ENCODE measurements at regions not wholly inside any gene's neighbourhood (a gene's known extent, or its start where the extent isn't known, plus 50 kb on each side); places are given as distances from the start of the nearest gene placed in this dataset.

GRCh38 chr14:51430079-51430478, 190.0 kb downstream of the TMX1 start:
- H3K36me3 Mint-ChIP-seq (ENCODE audit: low read depth) = no peaks in the 10 kb centered on the region
- ChIA-PET POLR2A (no interaction called here), CTCF (interaction anchor here (1.2 kb wide), 1 partner anchor 16 kb away, joined by 3 read pairs; no protein-coding TSS in a partner anchor)
- no peak overlapping the region for H3K27ac Mint-ChIP-seq
- DNase-seq = no peak
- H3K9me3 Mint-ChIP-seq = no peaks in the 10 kb centered on the region
- H3K4me1 Mint-ChIP-seq = no peaks in the 10 kb centered on the region
- H3K4me3 Mint-ChIP-seq = no peak overlapping the region
- peaks cover 18% of the 10 kb centered on the region for H3K27me3 Mint-ChIP-seq

GRCh38 chr14:51430633-51431032, 190.6 kb downstream of the TMX1 start:
- no peaks in the 10 kb centered on the region for H3K4me1 Mint-ChIP-seq
- POLR2A ChIA-PET = no interaction called here
- no peaks in the 10 kb centered on the region for H3K36me3 Mint-ChIP-seq (ENCODE audit: low read depth)
- H3K9me3 Mint-ChIP-seq = no peaks in the 10 kb centered on the region
- peaks cover 18% of the 10 kb centered on the region for H3K27me3 Mint-ChIP-seq
- no peak overlapping the region for H3K27ac Mint-ChIP-seq
- DNase-seq = no peak
- CTCF ChIA-PET = no interaction called here
- no peak overlapping the region for H3K4me3 Mint-ChIP-seq

DNA sequence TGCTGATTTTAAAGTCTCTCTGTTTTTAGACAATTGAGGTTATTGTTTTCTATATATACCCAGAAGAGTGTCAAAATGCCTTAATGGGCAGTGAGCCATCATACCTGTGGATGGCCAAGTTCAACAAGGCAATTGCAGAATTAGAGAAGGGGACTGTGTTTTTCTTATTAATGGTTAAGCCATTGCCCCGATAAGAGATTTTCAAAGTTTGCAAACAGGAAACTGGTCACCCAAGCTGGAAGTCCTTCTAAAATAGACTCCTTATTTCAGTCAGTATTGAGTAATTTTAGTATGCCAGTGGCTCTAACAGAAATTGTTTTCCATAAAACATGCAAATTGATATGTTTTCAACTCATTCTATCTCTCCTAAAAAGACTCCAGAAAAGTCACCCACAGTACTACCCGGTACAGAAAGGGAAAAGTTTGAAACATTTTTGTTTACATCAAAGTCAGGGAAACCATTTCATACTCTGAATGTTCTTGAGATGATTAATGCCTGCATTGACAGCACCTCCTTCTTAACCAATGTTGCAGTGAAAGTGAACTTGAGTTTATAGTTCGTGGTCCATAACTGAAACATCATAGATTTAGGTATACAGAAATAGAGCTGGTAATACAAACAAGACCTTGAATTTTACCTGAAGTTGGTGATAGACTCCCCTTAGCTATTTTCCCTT, 191.1 kb downstream of the TMX1 start:
- ChIA-PET POLR2A (no interaction called here), CTCF (no interaction called here)
- no peak overlapping the region for H3K4me3 Mint-ChIP-seq
- no peaks in the 10 kb centered on the region for H3K36me3 Mint-ChIP-seq (ENCODE audit: low read depth)
- DNase-seq = no peak
- H3K9me3 Mint-ChIP-seq = no peaks in the 10 kb centered on the region
- no peak overlapping the region for H3K27ac Mint-ChIP-seq
- peaks cover 21% of the 10 kb centered on the region for H3K27me3 Mint-ChIP-seq
- no peaks in the 10 kb centered on the region for H3K4me1 Mint-ChIP-seq

- Mint-ChIP-seq H3K27ac (no peak overlapping the region), H3K9me3 (no peaks in the 10 kb centered on the region), H3K36me3 (ENCODE audit: low read depth) (no peaks in the 10 kb centered on the region), H3K27me3 (peaks cover 21% of the 10 kb centered on the region), H3K4me3 (no peak overlapping the region), H3K4me1 (no peaks in the 10 kb centered on the region)
- no peak for DNase-seq
- CTCF ChIA-PET = no interaction called here
- POLR2A ChIA-PET = no interaction called here
Observed at GRCh38 chr14:51431741-51432140, 191.7 kb downstream of the TMX1 start.

GRCh38 chr14:51432302-51432948, 192.4 kb downstream of the TMX1 start:
- DNase-seq = no peak
- ChIA-PET CTCF (no interaction called here), POLR2A (no interaction called here)
- H3K27ac Mint-ChIP-seq = no peak overlapping the region
- no peaks in the 10 kb centered on the region for H3K4me1 Mint-ChIP-seq
- no peaks in the 10 kb centered on the region for H3K9me3 Mint-ChIP-seq
- H3K4me3 Mint-ChIP-seq = no peak overlapping the region
- H3K36me3 Mint-ChIP-seq (ENCODE audit: low read depth) = no peaks in the 10 kb centered on the region
- H3K27me3 Mint-ChIP-seq = peaks cover 19% of the 10 kb centered on the region

- peaks cover 11% of the 10 kb centered on the region for H3K27me3 Mint-ChIP-seq
- no peak overlapping the region for H3K4me3 Mint-ChIP-seq
- ChIA-PET CTCF (no interaction called here), POLR2A (no interaction called here)
- H3K27ac Mint-ChIP-seq = no peak overlapping the region
- H3K9me3 Mint-ChIP-seq = no peaks in the 10 kb centered on the region
- no peaks in the 10 kb centered on the region for H3K36me3 Mint-ChIP-seq (ENCODE audit: low read depth)
- no peaks in the 10 kb centered on the region for H3K4me1 Mint-ChIP-seq
- no peak for DNase-seq
Observed at GRCh38 chr14:51436630-51437029, 196.6 kb downstream of the TMX1 start.

- CTCF ChIA-PET = no interaction called here
- DNase-seq = no peak
Observed at GRCh38 chr14:51439896-51440295, 199.8 kb downstream of the TMX1 start.

GRCh38 chr14:51441001-51441400, 201.0 kb downstream of the TMX1 start:
- Mint-ChIP-seq H3K27ac (no peak overlapping the region), H3K4me3 (no peak overlapping the region), H3K27me3 (peaks cover 5% of the 10 kb centered on the region), H3K4me1 (no peaks in the 10 kb centered on the region), H3K36me3 (ENCODE audit: low read depth) (no peaks in the 10 kb centered on the region), H3K9me3 (no peaks in the 10 kb centered on the region)
- no peak for DNase-seq
- CTCF ChIA-PET = no interaction called here
- POLR2A ChIA-PET = no interaction called here

More at GRCh38 chr14:51439896-51440295, 199.8 kb downstream of the TMX1 start:
- H3K27me3 Mint-ChIP-seq = peaks cover 7% of the 10 kb centered on the region
- POLR2A ChIA-PET = no interaction called here
- no peaks in the 10 kb centered on the region for H3K4me1 Mint-ChIP-seq
- no peaks in the 10 kb centered on the region for H3K9me3 Mint-ChIP-seq
- no peak overlapping the region for H3K4me3 Mint-ChIP-seq
- no peaks in the 10 kb centered on the region for H3K36me3 Mint-ChIP-seq (ENCODE audit: low read depth)
- no peak overlapping the region for H3K27ac Mint-ChIP-seq

DNA sequence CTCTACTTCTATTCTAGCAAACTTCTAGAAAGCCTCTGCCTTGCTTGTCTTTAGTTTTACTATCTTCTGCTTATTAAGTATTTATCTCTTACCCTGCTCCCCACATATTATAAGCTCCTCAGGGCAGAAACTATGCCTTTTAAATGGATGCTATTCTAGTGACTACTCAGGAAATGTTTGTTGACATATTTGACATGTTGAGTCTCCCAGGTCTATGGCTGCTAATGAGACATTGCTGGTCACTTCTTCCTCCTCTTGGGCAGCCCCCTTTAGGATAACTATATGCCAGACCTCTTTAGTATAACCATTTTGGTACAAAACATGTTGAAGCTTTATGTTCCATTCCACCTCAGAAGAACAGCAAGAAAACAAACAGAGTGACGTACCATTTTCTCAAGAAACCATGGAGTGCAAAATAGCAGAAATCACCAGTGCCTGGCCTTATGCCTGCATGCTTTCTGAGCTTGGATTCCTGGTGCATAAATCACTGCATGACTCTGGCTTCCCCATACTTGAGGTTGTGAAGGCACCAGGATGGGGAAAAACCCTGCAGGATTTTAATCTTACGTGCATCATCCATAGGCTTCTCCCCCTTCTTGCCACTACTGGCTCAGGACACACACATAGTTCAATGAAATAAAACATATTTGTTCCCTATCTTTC, 202.6 kb downstream of the TMX1 start:
- ChIA-PET POLR2A (no interaction called here), CTCF (no interaction called here)
- no peaks in the 10 kb centered on the region for H3K9me3 Mint-ChIP-seq
- no peak overlapping the region for H3K4me3 Mint-ChIP-seq
- no peak overlapping the region for H3K27ac Mint-ChIP-seq
- H3K36me3 Mint-ChIP-seq (ENCODE audit: low read depth) = no peaks in the 10 kb centered on the region
- H3K27me3 Mint-ChIP-seq = peaks cover 4% of the 10 kb centered on the region
- H3K4me1 Mint-ChIP-seq = no peaks in the 10 kb centered on the region
- DNase-seq = no peak

- H3K27ac Mint-ChIP-seq = no peak overlapping the region
- H3K36me3 Mint-ChIP-seq (ENCODE audit: low read depth) = no peaks in the 10 kb centered on the region
- H3K4me1 Mint-ChIP-seq = no peaks in the 10 kb centered on the region
- no peak for DNase-seq
- no peak overlapping the region for H3K4me3 Mint-ChIP-seq
- no peaks in the 10 kb centered on the region for H3K9me3 Mint-ChIP-seq
- ChIA-PET CTCF (no interaction called here), POLR2A (no interaction called here)
- peaks cover 4% of the 10 kb centered on the region for H3K27me3 Mint-ChIP-seq
Observed at GRCh38 chr14:51443195-51444018, 203.4 kb downstream of the TMX1 start.

- Mint-ChIP-seq H3K27me3 (peaks cover 4% of the 10 kb centered on the region), H3K4me3 (no peak overlapping the region), H3K9me3 (no peaks in the 10 kb centered on the region), H3K27ac (no peak overlapping the region), H3K36me3 (ENCODE audit: low read depth) (no peaks in the 10 kb centered on the region), H3K4me1 (no peaks in the 10 kb centered on the region)
- ChIA-PET CTCF (no interaction called here), POLR2A (no interaction called here)
- no peak for DNase-seq
Observed at GRCh38 chr14:51444353-51445000, 204.4 kb downstream of the TMX1 start.

DNA sequence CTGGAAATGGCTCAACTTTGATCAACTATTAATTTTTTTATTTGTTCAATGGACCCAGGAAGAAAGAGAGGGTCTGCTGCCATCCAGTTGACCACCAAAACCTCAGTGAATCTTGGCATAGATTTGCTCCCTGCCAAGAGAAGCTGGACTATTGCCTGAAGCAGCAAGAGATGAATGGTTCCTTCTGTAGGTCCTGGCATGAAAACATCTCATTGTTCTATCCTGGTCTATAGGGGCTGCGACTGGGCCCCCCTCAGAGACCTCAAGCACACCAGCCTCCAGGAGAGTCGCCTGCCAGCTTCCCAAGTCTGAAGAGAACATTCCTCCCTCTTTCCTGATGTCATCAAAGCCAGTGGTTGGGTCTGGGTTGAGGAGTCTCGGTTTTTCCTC, 204.9 kb downstream of the TMX1 start:
- Mint-ChIP-seq H3K27me3 (peaks cover 1% of the 10 kb centered on the region), H3K4me1 (no peaks in the 10 kb centered on the region), H3K4me3 (no peak overlapping the region), H3K36me3 (ENCODE audit: low read depth) (no peaks in the 10 kb centered on the region), H3K27ac (no peak overlapping the region), H3K9me3 (no peaks in the 10 kb centered on the region)
- ChIA-PET CTCF (interaction anchor here (1.3 kb wide), 1 partner anchor 15 kb away, joined by 3 read pairs; no protein-coding TSS in a partner anchor), POLR2A (no interaction called here)
- no peak for DNase-seq

DNA sequence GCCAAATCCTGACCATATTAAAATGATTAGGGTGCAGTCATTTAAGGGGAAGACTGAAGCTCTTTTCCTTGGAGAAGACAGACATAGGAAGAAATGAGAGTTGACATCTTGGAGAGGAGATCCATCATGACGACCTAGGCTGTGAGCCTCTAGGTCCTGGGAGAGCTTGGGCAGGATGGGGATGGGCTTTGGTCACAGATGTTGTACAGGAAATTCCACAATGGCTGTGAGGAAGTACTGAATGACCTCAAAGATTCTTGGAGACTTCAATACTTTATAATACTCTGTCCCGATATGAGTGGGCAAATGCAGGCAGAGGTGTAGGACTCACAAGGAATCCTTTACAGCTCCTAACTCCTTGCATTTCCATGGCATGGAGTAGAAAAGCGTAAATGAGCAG, 204.9 kb upstream of the FRMD6 start:
- no peak for DNase-seq
- Mint-ChIP-seq H3K27me3 (peaks cover 1% of the 10 kb centered on the region), H3K36me3 (ENCODE audit: low read depth) (no peaks in the 10 kb centered on the region), H3K9me3 (no peaks in the 10 kb centered on the region), H3K27ac (no peak overlapping the region), H3K4me1 (no peaks in the 10 kb centered on the region), H3K4me3 (no peak overlapping the region)
- ChIA-PET POLR2A (no interaction called here), CTCF (no interaction called here)

Data from activated CD4-positive, alpha-beta T cell treated with anti-CD3 and anti-CD28 coated beads, Interleukin-2, amount 10 ng/mL, durations not matched to agents 7 days and 5 days (primary cell).